ENCODE measurements at regions not wholly inside any gene's neighbourhood (a gene's known extent, or its start where the extent isn't known, plus 50 kb on each side); places are given as distances from the start of the nearest gene placed in this dataset.

- TF ChIP-seq CTCF (IDR thresholded peaks at IDR 0.05), result no peak
- no peak for TF ChIP-seq POLR2A (IDR thresholded peaks at IDR 0.05)
- TF ChIP-seq POLR2AphosphoS5 (IDR thresholded peaks at IDR 0.05), result no peak
- TF ChIP-seq EP300 (IDR thresholded peaks at IDR 0.05), result no peak
Observed at GRCh38 chr3:32049916-32050315, 56.5 kb upstream of the GPD1L start.

All from stomach (tissue), 4 donors.